CD14-positive monocyte (primary cell): ENCODE measurements at regions not wholly inside any gene's neighbourhood (a gene's known extent, or its start where the extent isn't known, plus 50 kb on each side); places are given as distances from the start of the nearest gene placed in this dataset.
A peak's percentile ranks its signal among the peaks of the same experiment; 100 is the strongest.

Experiments used
- DNase-seq, 3 donors: peaks; one replicate each; pipeline ENCODE4 v3.0.0-alpha.2; 2011 to 2022
- H2AFZ ChIP-seq: 2 replicates; pipeline ENCODE4 v1.6.0; 2012; ENCODE audit warnings: mild to moderate bottlenecking, low read depth, low read length, inconsistent platforms; ENCODE audit not compliant: insufficient read depth, poor library complexity, severe bottlenecking
- H3K27ac ChIP-seq, 2 donors: 1 replicate in 1 of 2; 2 replicates in 1 of 2; pipeline ENCODE4 v1.5.1; 2012 to 2013; ENCODE audit warnings: low read length in 2 of 2, control low read depth in 1 of 2, inconsistent platforms in 1 of 2, low read depth in 1 of 2, mild to moderate bottlenecking in 1 of 2
- H3K27me3 ChIP-seq, 2 donors: one replicate each; pipeline versions ENCODE4 v1.6.0 to v1.6.1; 2011 to 2013; ENCODE audit warnings: low read length in 2 of 2; ENCODE audit not compliant: control insufficient read depth in 2 of 2, insufficient read depth in 2 of 2
- H3K36me3 ChIP-seq, 2 donors: replicated peaks in 1 of 2; 1 replicate in 1 of 2; 2 replicates in 1 of 2; pipeline versions ENCODE4 v1.5.1 to v1.6.1; 2012 to 2013; ENCODE audit warnings: low read length in 2 of 2, control low read depth in 1 of 2, inconsistent platforms in 1 of 2, mild to moderate bottlenecking in 1 of 2; ENCODE audit not compliant: insufficient read depth in 2 of 2, control insufficient read depth in 1 of 2
- H3K4me1 ChIP-seq, 2 donors: 1 replicate in 1 of 2; 2 replicates in 1 of 2; pipeline versions ENCODE4 v1.5.1 to v1.6.1; 2012 to 2013; ENCODE audit warnings: low read length in 2 of 2, control low read depth in 1 of 2, inconsistent platforms in 1 of 2, mild to moderate bottlenecking in 1 of 2, moderate library complexity in 1 of 2; ENCODE audit not compliant: insufficient read depth in 2 of 2, control insufficient read depth in 1 of 2
- H3K4me2 ChIP-seq: replicated peaks from 2 replicates; pipeline ENCODE3; 2012; ENCODE audit warnings: low read length, moderate library complexity, mild to moderate bottlenecking; ENCODE audit not compliant: poor library complexity, severe bottlenecking; ENCODE audit errors: extremely low read depth
- H3K4me3 ChIP-seq, 3 experiments: fragments of 200-600 bp in 1 of 3; sonication (generic) in 1 of 3; replicated peaks in 1 of 3; 1 replicate in 2 of 3; 2 replicates in 1 of 3; pipeline ENCODE4 v1.5.1; 2011 to 2013; ENCODE audit warnings: low read length in 3 of 3, mild to moderate bottlenecking in 3 of 3, control low read depth in 2 of 3, low read depth in 2 of 3, inconsistent platforms in 1 of 3, moderate library complexity in 1 of 3
- H3K79me2 ChIP-seq: 2 replicates; pipeline ENCODE4 v1.6.0; 2012; ENCODE audit warnings: mild to moderate bottlenecking, control low read depth, inconsistent platforms, low read length, moderate library complexity; ENCODE audit not compliant: insufficient read depth
- H3K9ac ChIP-seq: 2 replicates; pipeline ENCODE4 v1.6.0; 2017; ENCODE audit warnings: low read length, mild to moderate bottlenecking; ENCODE audit not compliant: insufficient read depth, poor library complexity, severe bottlenecking
- H3K9me3 ChIP-seq, 2 donors: replicated peaks in 1 of 2; 1 replicate in 1 of 2; 2 replicates in 1 of 2; pipeline versions ENCODE4 v1.5.1 to v1.6.1; 2012 to 2013; ENCODE audit warnings: low read length in 2 of 2, control low read depth in 1 of 2; ENCODE audit not compliant: control insufficient read depth in 1 of 2, insufficient read depth in 1 of 2
- H4K20me1 ChIP-seq: 2 replicates; pipeline ENCODE4 v1.6.0; 2012; ENCODE audit warnings: mild to moderate bottlenecking, low read length, control low read depth, moderate library complexity; ENCODE audit not compliant: insufficient read depth
- H3K27ac Mint-ChIP-seq, 7 donors: one replicate each; pipeline ENCODE4 v1.8.0; 2020; ENCODE audit warnings: mild to moderate bottlenecking in 7 of 7, mixed read lengths in 7 of 7, moderate library complexity in 6 of 7, inconsistent platforms in 2 of 7
- H3K27me3 Mint-ChIP-seq, 3 donors: one replicate each; pipeline ENCODE4 v1.8.0; 2021 to 2022; ENCODE audit warnings: low read depth in 3 of 3, mild to moderate bottlenecking in 3 of 3, mixed read lengths in 3 of 3, moderate library complexity in 3 of 3, inconsistent platforms in 1 of 3
- H3K36me3 Mint-ChIP-seq, 2 donors: one replicate each; pipeline ENCODE4 v1.8.0; 2020; ENCODE audit warnings: mixed read lengths in 2 of 2, inconsistent platforms in 1 of 2, mild to moderate bottlenecking in 1 of 2
- H3K4me1 Mint-ChIP-seq: one replicate; pipeline ENCODE4 v1.8.0; 2020; ENCODE audit warnings: mild to moderate bottlenecking, mixed read lengths
- H3K4me3 Mint-ChIP-seq, 2 donors: one replicate each; pipeline ENCODE4 v1.8.0; 2020; ENCODE audit warnings: mild to moderate bottlenecking in 2 of 2, mixed read lengths in 2 of 2, moderate library complexity in 1 of 2
- H3K9me3 Mint-ChIP-seq, 7 donors: one replicate each; pipeline ENCODE4 v1.8.0; 2020 to 2022; ENCODE audit warnings: mixed read lengths in 7 of 7, mild to moderate bottlenecking in 6 of 7, moderate library complexity in 6 of 7, inconsistent platforms in 2 of 7
- CTCF ChIP-seq: fragments of 200-600 bp; IDR thresholded peaks from one replicate; pipeline ENCODE4 v1.8.0; 2022; ENCODE audit warnings: antibody characterized with exemption, mild to moderate bottlenecking
- WGBS: methylation state at CpG from one replicate; pipeline ENCODE4 v1.1.5; 2013; ENCODE audit warnings: missing lambda C conversion rate; ENCODE audit not compliant: insufficient coverage; 5-methylcytosine and 5-hydroxymethylcytosine counted together
- intact Hi-C, 2 donors: fragments of 100-400 bp; cut with micrococcal nuclease; formaldehyde crosslinking; loops; one replicate each; pipeline versions ENCODE4 v1.15.0 to v1.15.1; 2023

- Histone ChIP-seq H3K36me3 (no peaks in the 10 kb centered on the region), H2AFZ (no peak overlapping the region), H4K20me1 (no peaks in the 10 kb centered on the region), H3K4me1 (peaks cover 0 to 6% of the 10 kb centered on the region in 2 donors), H3K9me3 (no peaks in the 10 kb centered on the region), H3K4me2 (no peak overlapping the region), H3K9ac (no peak overlapping the region), H3K27ac (no peak overlapping the region), H3K27me3 (no peaks in the 10 kb centered on the region), H3K4me3 (no peak overlapping the region), H3K79me2 (no peaks in the 10 kb centered on the region)
- peak overlapping the region in 3 of 7 donors; percentile 7 to 57 (median 31) for H3K27ac Mint-ChIP-seq
- intact Hi-C loops = no loop called here
- H3K9me3 Mint-ChIP-seq = no peaks in the 10 kb centered on the region
- no peak for TF ChIP-seq CTCF
- no peaks in the 10 kb centered on the region for H3K36me3 Mint-ChIP-seq
- no peaks in the 10 kb centered on the region for H3K27me3 Mint-ChIP-seq
- H3K4me1 Mint-ChIP-seq = peaks cover 15% of the 10 kb centered on the region
- WGBS = 43% methylated on average over 2 of the region's 7 CpGs
- H3K4me3 Mint-ChIP-seq = peak overlapping the region in 1 of 2 donors; percentile 57
- peak in 2 of 3 donors; percentile 27 to 33 for DNase-seq
These were observed 232.1 kb downstream of the ENC1 start for GRCh38 chr5:74408150-74409043.

- no CpG with 5 or more reads among the region's 1 CpG for WGBS
- no peak overlapping the region for H3K4me3 Mint-ChIP-seq
These were observed 232.8 kb downstream of the ENC1 start for GRCh38 chr5:74407701-74408100.

More at GRCh38 chr5:74407701-74408100, 232.8 kb downstream of the ENC1 start:
- no peak for DNase-seq
- TF ChIP-seq CTCF = no peak
- H3K27ac Mint-ChIP-seq = no peak overlapping the region
- Histone ChIP-seq H3K4me3 (no peak overlapping the region), H3K4me1 (peaks cover 0 to 6% of the 10 kb centered on the region in 2 donors), H3K9me3 (no peaks in the 10 kb centered on the region), H2AFZ (no peak overlapping the region), H3K4me2 (no peak overlapping the region), H3K79me2 (no peaks in the 10 kb centered on the region), H3K36me3 (no peaks in the 10 kb centered on the region), H3K9ac (no peak overlapping the region), H3K27me3 (no peaks in the 10 kb centered on the region), H3K27ac (no peak overlapping the region), H4K20me1 (no peaks in the 10 kb centered on the region)
- peaks cover 15% of the 10 kb centered on the region for H3K4me1 Mint-ChIP-seq
- H3K9me3 Mint-ChIP-seq = no peaks in the 10 kb centered on the region
- no peaks in the 10 kb centered on the region for H3K36me3 Mint-ChIP-seq
- no peaks in the 10 kb centered on the region for H3K27me3 Mint-ChIP-seq
- intact Hi-C loops = no loop called here
